ENCODE measurements at regions not wholly inside any gene's neighbourhood (a gene's known extent, or its start where the extent isn't known, plus 50 kb on each side); places are given as distances from the start of the nearest gene placed in this dataset.

DNA sequence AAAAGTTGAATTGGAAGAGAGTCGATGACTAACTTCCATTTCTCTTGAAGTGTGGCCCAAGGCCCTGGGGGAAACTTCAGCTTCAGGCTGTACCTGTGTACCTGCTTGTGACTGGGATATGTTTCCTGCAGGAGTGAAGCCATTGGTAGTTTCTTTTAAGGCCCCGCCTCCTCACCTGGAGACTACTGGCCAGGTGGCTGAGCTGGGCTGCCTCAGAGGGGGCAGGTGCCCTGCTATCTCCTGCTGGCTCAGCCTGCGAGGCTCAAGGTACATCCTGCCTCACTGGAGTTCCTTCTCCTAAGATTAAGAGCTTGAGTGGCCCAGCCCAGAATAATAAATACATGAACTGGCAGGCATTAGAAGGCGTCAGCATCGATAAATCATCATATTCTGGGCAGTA is 121.6 kb upstream of the ROPN1 start:
- no peak overlapping the region for H3K4me2 ChIP-seq (ENCODE audit: insufficient read depth, low read length)
- dilution Hi-C loops (cut with MboI; ENCODE audit: extremely low pct_ligation_motif_present, low sequenced_read_pairs) (no loop called here), intact Hi-C loops (cut with micrococcal nuclease) (no loop called here)
- H2AFZ ChIP-seq (ENCODE audit: low read depth, low read length) = no peak overlapping the region
- CTCF ChIA-PET = interaction anchor here (1.2 to 1.9 kb wide), 2 partner anchors 10 to 81 kb away, joined by 4 to 5 read pairs; partner anchors contain the start of gene KALRN
- H4K20me1 ChIP-seq (replicated peaks; ENCODE audit: control insufficient read depth, extremely low read depth, insufficient read depth, low read length) = no peaks in the 10 kb centered on the region
- no peaks in the 10 kb centered on the region for H3K79me2 ChIP-seq (ENCODE audit: control insufficient read depth, insufficient read depth, low read length)
- no peaks in the 10 kb centered on the region for H3K9me3 ChIP-seq (replicated peaks; ENCODE audit: control insufficient read depth, insufficient read depth, low read length)
- no peak overlapping the region for H3K27ac ChIP-seq (ENCODE audit: insufficient read depth, low read depth, low read length)
- no peak overlapping the region for H3K9ac ChIP-seq (replicated peaks; ENCODE audit: extremely low read depth, insufficient read depth, low read length)
- H3K27me3 ChIP-seq (ENCODE audit: control insufficient read depth in 2 of 2, insufficient read depth in 2 of 2, low read length in 2 of 2) = no peaks in the 10 kb centered on the region
- FAIRE-seq (no peak), DNase-seq (ENCODE audit: low read depth, low spot score) (no peak)
- H3K4me3 ChIP-seq (replicated peaks in 1 of 3; ENCODE audit: insufficient read depth in 1 of 3, low read depth in 1 of 3, low read length in 3 of 3) = no peak overlapping the region
- H3K36me3 ChIP-seq (ENCODE audit: control insufficient read depth in 2 of 2, extremely low read depth in 1 of 2, insufficient read depth in 2 of 2, low read length in 2 of 2) = no peaks in the 10 kb centered on the region
- TF ChIP-seq POLR2A (IDR thresholded peaks at IDR 0.05; ENCODE audit: low read depth, low read length) (no peak), GATA2 (IDR thresholded peaks at IDR 0.05; ENCODE audit: insufficient read depth, insufficient read length, low read depth, low read length) (no peak), EZH2 (IDR thresholded peaks at IDR 0.05; ENCODE audit: borderline replicate concordance, low read depth, low read length, severe bottlenecking) (no peak), POLR2AphosphoS5 (IDR thresholded peaks at IDR 0.05; ENCODE audit: insufficient read depth, low read depth, low read length) (no peak), MYC (IDR thresholded peaks at IDR 0.05; ENCODE audit: low read depth, low read length) (no peak), JUN (IDR thresholded peaks at IDR 0.05; ENCODE audit: borderline replicate concordance, insufficient read depth, insufficient read length, low read depth) (no peak), FOS (IDR thresholded peaks at IDR 0.05; ENCODE audit: borderline replicate concordance, insufficient read depth, low read length) (no peak)
- TF ChIP-seq, protein P1, sequence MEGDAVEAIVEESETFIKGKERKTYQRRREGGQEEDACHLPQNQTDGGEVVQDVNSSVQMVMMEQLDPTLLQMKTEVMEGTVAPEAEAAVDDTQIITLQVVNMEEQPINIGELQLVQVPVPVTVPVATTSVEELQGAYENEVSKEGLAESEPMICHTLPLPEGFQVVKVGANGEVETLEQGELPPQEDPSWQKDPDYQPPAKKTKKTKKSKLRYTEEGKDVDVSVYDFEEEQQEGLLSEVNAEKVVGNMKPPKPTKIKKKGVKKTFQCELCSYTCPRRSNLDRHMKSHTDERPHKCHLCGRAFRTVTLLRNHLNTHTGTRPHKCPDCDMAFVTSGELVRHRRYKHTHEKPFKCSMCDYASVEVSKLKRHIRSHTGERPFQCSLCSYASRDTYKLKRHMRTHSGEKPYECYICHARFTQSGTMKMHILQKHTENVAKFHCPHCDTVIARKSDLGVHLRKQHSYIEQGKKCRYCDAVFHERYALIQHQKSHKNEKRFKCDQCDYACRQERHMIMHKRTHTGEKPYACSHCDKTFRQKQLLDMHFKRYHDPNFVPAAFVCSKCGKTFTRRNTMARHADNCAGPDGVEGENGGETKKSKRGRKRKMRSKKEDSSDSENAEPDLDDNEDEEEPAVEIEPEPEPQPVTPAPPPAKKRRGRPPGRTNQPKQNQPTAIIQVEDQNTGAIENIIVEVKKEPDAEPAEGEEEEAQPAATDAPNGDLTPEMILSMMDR (IDR thresholded peaks at IDR 0.05; ENCODE audit: extremely low read depth in 1 of 2, insufficient read depth in 1 of 2, low read depth in 1 of 2, low read length in 2 of 2) = no peak
- TF ChIP-seq, protein P2, sequence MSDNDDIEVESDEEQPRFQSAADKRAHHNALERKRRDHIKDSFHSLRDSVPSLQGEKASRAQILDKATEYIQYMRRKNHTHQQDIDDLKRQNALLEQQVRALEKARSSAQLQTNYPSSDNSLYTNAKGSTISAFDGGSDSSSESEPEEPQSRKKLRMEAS (IDR thresholded peaks at IDR 0.05; ENCODE audit: insufficient read depth, insufficient read length) = no peak
- BruUV-seq (replicated peaks) = no TSS peak
- H3K4me1 ChIP-seq (ENCODE audit: control insufficient read depth, extremely low read depth, insufficient read depth, low read length) = peaks cover 15% of the 10 kb centered on the region
- no peaks in the 10 kb centered on the region for H3K9me1 ChIP-seq (replicated peaks; ENCODE audit: control insufficient read depth, extremely low read depth, insufficient read depth, low read length)
- POLR2A ChIA-PET = no interaction called here
